Left lung (tissue), 4 donors: ENCODE measurements at regions not wholly inside any gene's neighbourhood (a gene's known extent, or its start where the extent isn't known, plus 50 kb on each side); places are given as distances from the start of the nearest gene placed in this dataset.
"Not testable (repeated sequence)": the region's sequence is repeated elsewhere in the genome, so short reads cannot be mapped to it uniquely, and the experiment has no call there.

ENCODE experiments used
- ATAC-seq: fragments of 200-7000 bp; cut with Tn5 transposase; one replicate; pipeline ENCODE4 v1.9.1; 2020; ENCODE audit warnings: moderate library complexity
- DNase-seq, 4 donors: peaks; one replicate each; pipeline ENCODE4 v3.0.0-alpha.2; 2013 to 2020
- H3K27ac ChIP-seq, 2 donors: fragments of 200-600 bp; sonication (generic) in 1 of 2; one replicate each; pipeline versions ENCODE4 v1.5.0 to v1.8.0; 2020 to 2021
- H3K27me3 ChIP-seq, 2 donors: fragments of 200-600 bp; sonication (generic) in 1 of 2; one replicate each; pipeline versions ENCODE4 v1.5.0 to v1.8.0; 2020 to 2021
- H3K36me3 ChIP-seq, 2 donors: fragments of 200-600 bp; sonication (generic) in 1 of 2; one replicate each; pipeline versions ENCODE4 v1.5.0 to v1.8.0; 2020 to 2021
- H3K4me1 ChIP-seq, 2 donors: fragments of 200-600 bp; one replicate each; pipeline ENCODE4 v1.8.0; 2021
- H3K4me3 ChIP-seq, 2 donors: fragments of 200-600 bp; sonication (generic) in 1 of 2; one replicate each; pipeline versions ENCODE4 v1.5.0 to v1.8.0; 2020 to 2021; ENCODE audit warnings: mild to moderate bottlenecking in 1 of 2
- H3K9me3 ChIP-seq, 2 donors: fragments of 200-600 bp; sonication (generic) in 1 of 2; one replicate each; pipeline versions ENCODE4 v1.5.0 to v1.8.0; 2020 to 2021
- CTCF ChIP-seq, 2 donors: fragments of 200-600 bp; sonication (generic) in 1 of 2; IDR thresholded peaks; one replicate each; pipeline versions ENCODE4 v1.5.0 to v1.8.0; 2021; ENCODE audit warnings: antibody characterized with exemption in 2 of 2
- intact Hi-C, 2 donors: fragments of 100-400 bp; cut with DNase I; formaldehyde crosslinking; loops; one replicate each; pipeline versions ENCODE4 v1.11.2 to v1.14.2; 2022
- donor health status: DM: no; HTN: yes; CAD: no.
- donor health status: DM: no; HTN: no; CAD: no.

- H3K4me3 ChIP-seq: no peak overlapping the region
- no peak for TF ChIP-seq CTCF (IDR thresholded peaks at IDR 0.05)
- no peaks in the 10 kb centered on the region for H3K27me3 ChIP-seq
- ATAC-seq: no peak
- no peak overlapping the region for H3K27ac ChIP-seq
- peaks cover 0 to 43% of the 10 kb centered on the region in 2 donors for H3K9me3 ChIP-seq
- DNase-seq: no peak
- intact Hi-C loops: no loop called here
- no peaks in the 10 kb centered on the region for H3K36me3 ChIP-seq
- no peaks in the 10 kb centered on the region for H3K4me1 ChIP-seq
These were observed 470.6 kb downstream of the PRDM9 start for GRCh38 chr5:23977997-23978396.

GRCh38 chr5:23991406-23991805 is 484.0 kb downstream of the PRDM9 start:
- intact Hi-C loops: no loop called here
- H3K27ac ChIP-seq: no peak overlapping the region
- H3K36me3 ChIP-seq: no peaks in the 10 kb centered on the region
- ATAC-seq (no peak), DNase-seq (no peak)
- H3K4me3 ChIP-seq: no peak overlapping the region
- TF ChIP-seq CTCF (IDR thresholded peaks at IDR 0.05): no peak
- no peaks in the 10 kb centered on the region for H3K27me3 ChIP-seq
- no peaks in the 10 kb centered on the region for H3K9me3 ChIP-seq
- H3K4me1 ChIP-seq: no peaks in the 10 kb centered on the region

- no peaks in the 10 kb centered on the region for H3K4me1 ChIP-seq
- ATAC-seq: no peak
- H3K9me3 ChIP-seq: no peaks in the 10 kb centered on the region
- intact Hi-C loops: no loop called here
- peak in 1 of 4 donors; percentile 13 for DNase-seq
- H3K4me3 ChIP-seq: no peak overlapping the region
- TF ChIP-seq CTCF (IDR thresholded peaks at IDR 0.05): no peak
- H3K27ac ChIP-seq: no peak overlapping the region
- no peaks in the 10 kb centered on the region for H3K27me3 ChIP-seq
- H3K36me3 ChIP-seq: no peaks in the 10 kb centered on the region
These were observed 487.4 kb downstream of the PRDM9 start for GRCh38 chr5:23994581-23995370.

GRCh38 chr5:23996525-23996924 is 489.1 kb downstream of the PRDM9 start:
- intact Hi-C loops: no loop called here
- Histone ChIP-seq H3K27me3 (no peaks in the 10 kb centered on the region), H3K4me3 (no peak overlapping the region), H3K9me3 (no peaks in the 10 kb centered on the region), H3K27ac (no peak overlapping the region), H3K4me1 (no peaks in the 10 kb centered on the region), H3K36me3 (no peaks in the 10 kb centered on the region)
- ATAC-seq (no peak), DNase-seq (no peak)
- TF ChIP-seq CTCF (IDR thresholded peaks at IDR 0.05): no peak

- H3K9me3 ChIP-seq: peaks cover 0 to 12% of the 10 kb centered on the region in 2 donors
- DNase-seq (no peak), ATAC-seq (no peak)
- TF ChIP-seq CTCF (IDR thresholded peaks at IDR 0.05): no peak
- no peaks in the 10 kb centered on the region for H3K27me3 ChIP-seq
- H3K4me3 ChIP-seq: no peak overlapping the region
- intact Hi-C loops: no loop called here
- H3K36me3 ChIP-seq: no peaks in the 10 kb centered on the region
- no peaks in the 10 kb centered on the region for H3K4me1 ChIP-seq
- H3K27ac ChIP-seq: no peak overlapping the region
These were observed 498.0 kb downstream of the PRDM9 start for GRCh38 chr5:24005384-24005783.

GRCh38 chr5:24017710-24018109 is 510.3 kb downstream of the PRDM9 start:
- H3K27ac ChIP-seq, intact Hi-C loops, H3K36me3 ChIP-seq, DNase-seq, H3K27me3 ChIP-seq, ATAC-seq, H3K4me1 ChIP-seq, H3K4me3 ChIP-seq: not testable (repeated sequence)
- H3K9me3 ChIP-seq: peaks cover 0 to 15% of the 10 kb centered on the region in 2 donors
